Progenitor cell of endocrine pancreas (in vitro differentiated cells): ENCODE measurements at regions not wholly inside any gene's neighbourhood (a gene's known extent, or its start where the extent isn't known, plus 50 kb on each side); places are given as distances from the start of the nearest gene placed in this dataset.

ENCODE experiments used
- DNase-seq: peaks from one replicate; pipeline ENCODE4 v3.0.0; 2021; ENCODE audit warnings: low spot score; ENCODE audit not compliant: unreplicated experiment
- H3K27ac Mint-ChIP-seq: 2 replicates; pipeline ENCODE4 v1.8.0; 2021; ENCODE audit warnings: mild to moderate bottlenecking, moderate library complexity, mixed read lengths
- H3K27me3 Mint-ChIP-seq: 2 replicates; pipeline ENCODE4 v1.8.0; 2021; ENCODE audit warnings: mixed read lengths
- H3K36me3 Mint-ChIP-seq: 2 replicates; pipeline ENCODE4 v1.8.0; 2022; ENCODE audit warnings: mixed read lengths; ENCODE audit not compliant: insufficient read depth
- H3K4me1 Mint-ChIP-seq: 2 replicates; pipeline ENCODE4 v1.8.0; 2021; ENCODE audit warnings: low read depth, mixed read lengths
- H3K4me3 Mint-ChIP-seq: 2 replicates; pipeline ENCODE4 v1.8.0; 2021; ENCODE audit warnings: low read depth, mild to moderate bottlenecking, moderate library complexity, mixed read lengths
- H3K9me3 Mint-ChIP-seq: 2 replicates; pipeline ENCODE4 v1.8.0; 2021; ENCODE audit warnings: low read depth, mixed read lengths
- TF ChIP-seq, protein P1 (sequence below): fragments of 200-600 bp; sonication (generic); IDR thresholded peaks from one replicate; pipeline ENCODE4 v1.5.0; 2021; ENCODE audit warnings: antibody characterized with exemption, mild to moderate bottlenecking; ENCODE audit not compliant: unreplicated experiment

- Mint-ChIP-seq H3K27ac (no peak overlapping the region), H3K4me1 (no peaks in the 10 kb centered on the region), H3K4me3 (no peak overlapping the region), H3K36me3 (no peaks in the 10 kb centered on the region), H3K27me3 (no peaks in the 10 kb centered on the region), H3K9me3 (no peaks in the 10 kb centered on the region)
- no peak for DNase-seq
- TF ChIP-seq, protein P1, sequence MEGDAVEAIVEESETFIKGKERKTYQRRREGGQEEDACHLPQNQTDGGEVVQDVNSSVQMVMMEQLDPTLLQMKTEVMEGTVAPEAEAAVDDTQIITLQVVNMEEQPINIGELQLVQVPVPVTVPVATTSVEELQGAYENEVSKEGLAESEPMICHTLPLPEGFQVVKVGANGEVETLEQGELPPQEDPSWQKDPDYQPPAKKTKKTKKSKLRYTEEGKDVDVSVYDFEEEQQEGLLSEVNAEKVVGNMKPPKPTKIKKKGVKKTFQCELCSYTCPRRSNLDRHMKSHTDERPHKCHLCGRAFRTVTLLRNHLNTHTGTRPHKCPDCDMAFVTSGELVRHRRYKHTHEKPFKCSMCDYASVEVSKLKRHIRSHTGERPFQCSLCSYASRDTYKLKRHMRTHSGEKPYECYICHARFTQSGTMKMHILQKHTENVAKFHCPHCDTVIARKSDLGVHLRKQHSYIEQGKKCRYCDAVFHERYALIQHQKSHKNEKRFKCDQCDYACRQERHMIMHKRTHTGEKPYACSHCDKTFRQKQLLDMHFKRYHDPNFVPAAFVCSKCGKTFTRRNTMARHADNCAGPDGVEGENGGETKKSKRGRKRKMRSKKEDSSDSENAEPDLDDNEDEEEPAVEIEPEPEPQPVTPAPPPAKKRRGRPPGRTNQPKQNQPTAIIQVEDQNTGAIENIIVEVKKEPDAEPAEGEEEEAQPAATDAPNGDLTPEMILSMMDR, result no peak
These were observed 174.2 kb upstream of the CDH19 start for GRCh38 chr18:66778048-66778447.

- Mint-ChIP-seq H3K4me3 (no peak overlapping the region), H3K4me1 (no peaks in the 10 kb centered on the region), H3K9me3 (no peaks in the 10 kb centered on the region), H3K27ac (no peak overlapping the region), H3K36me3 (no peaks in the 10 kb centered on the region), H3K27me3 (no peaks in the 10 kb centered on the region)
- TF ChIP-seq, protein P1, result no peak
- no peak for DNase-seq
These were observed 165.5 kb upstream of the CDH19 start for GRCh38 chr18:66769375-66769774.

- TF ChIP-seq, protein P1, result no peak
- Mint-ChIP-seq H3K27ac (no peak overlapping the region), H3K4me1 (no peaks in the 10 kb centered on the region), H3K9me3 (no peaks in the 10 kb centered on the region), H3K4me3 (no peak overlapping the region), H3K27me3 (no peaks in the 10 kb centered on the region), H3K36me3 (no peaks in the 10 kb centered on the region)
- DNase-seq, result no peak
These were observed 160.3 kb upstream of the CDH19 start for GRCh38 chr18:66764230-66764629.

DNA sequence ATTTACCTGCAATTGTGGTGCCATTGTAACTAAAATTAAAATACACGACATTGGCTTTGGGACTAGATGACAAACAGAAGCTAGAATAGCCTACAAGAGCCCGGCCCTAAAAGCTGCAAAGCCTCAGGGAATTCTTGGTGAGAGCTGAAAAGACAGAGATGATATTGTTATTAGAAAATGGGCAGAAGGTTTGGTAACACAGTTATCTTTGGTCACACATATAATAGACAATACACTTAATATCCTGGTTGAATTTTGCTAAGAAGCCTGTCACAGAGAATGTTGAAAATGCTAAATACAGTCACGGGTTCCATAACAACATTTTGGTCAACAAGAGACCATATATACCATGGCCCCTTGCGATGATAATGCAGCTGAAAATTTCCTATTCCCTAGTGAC lies 157.3 kb upstream of the CDH19 start:
- H3K27me3 Mint-ChIP-seq, result no peaks in the 10 kb centered on the region
- H3K9me3 Mint-ChIP-seq, result no peaks in the 10 kb centered on the region
- no peak overlapping the region for H3K27ac Mint-ChIP-seq
- no peaks in the 10 kb centered on the region for H3K4me1 Mint-ChIP-seq
- H3K36me3 Mint-ChIP-seq, result no peaks in the 10 kb centered on the region
- TF ChIP-seq, protein P1, result no peak
- no peak for DNase-seq
- no peak overlapping the region for H3K4me3 Mint-ChIP-seq

DNA sequence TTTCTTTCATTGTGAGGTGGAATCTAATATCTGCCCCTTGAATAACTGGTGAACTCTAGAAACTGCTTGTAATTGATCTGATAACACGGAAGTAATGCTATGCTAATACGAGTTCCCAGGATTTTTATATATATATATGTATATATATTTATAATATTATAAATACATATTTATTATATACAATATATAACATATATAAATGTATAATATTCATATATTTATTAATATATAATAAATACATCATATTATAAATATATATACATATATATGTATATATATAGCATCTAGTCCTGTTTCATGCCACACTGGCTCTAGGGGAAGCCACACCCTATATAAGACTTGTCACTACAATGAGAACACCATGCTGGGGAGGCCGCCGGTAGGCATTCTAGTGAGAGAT lies 156.7 kb upstream of the CDH19 start:
- H3K9me3 Mint-ChIP-seq, result no peaks in the 10 kb centered on the region
- TF ChIP-seq, protein P1, result no peak
- no peaks in the 10 kb centered on the region for H3K4me1 Mint-ChIP-seq
- H3K27ac Mint-ChIP-seq, result no peak overlapping the region
- H3K36me3 Mint-ChIP-seq, result no peaks in the 10 kb centered on the region
- DNase-seq, result no peak
- H3K4me3 Mint-ChIP-seq, result no peak overlapping the region
- H3K27me3 Mint-ChIP-seq, result no peaks in the 10 kb centered on the region
